HUDEP-2 (cell line): ENCODE measurements at regions not wholly inside any gene's neighbourhood (a gene's known extent, or its start where the extent isn't known, plus 50 kb on each side); places are given as distances from the start of the nearest gene placed in this dataset.
A peak's percentile ranks its signal among the peaks of the same experiment; 100 is the strongest.
"Not testable (repeated sequence)": the region's sequence is repeated elsewhere in the genome, so short reads cannot be mapped to it uniquely, and the experiment has no call there.

Experiments used
- DNase-seq, 76 experiments: peaks; one replicate each; lab custom pipeline; 2025; ENCODE audit not compliant: unreplicated experiment in 76 of 76; lab: John Stamatoyannopoulos, UW

DNA sequence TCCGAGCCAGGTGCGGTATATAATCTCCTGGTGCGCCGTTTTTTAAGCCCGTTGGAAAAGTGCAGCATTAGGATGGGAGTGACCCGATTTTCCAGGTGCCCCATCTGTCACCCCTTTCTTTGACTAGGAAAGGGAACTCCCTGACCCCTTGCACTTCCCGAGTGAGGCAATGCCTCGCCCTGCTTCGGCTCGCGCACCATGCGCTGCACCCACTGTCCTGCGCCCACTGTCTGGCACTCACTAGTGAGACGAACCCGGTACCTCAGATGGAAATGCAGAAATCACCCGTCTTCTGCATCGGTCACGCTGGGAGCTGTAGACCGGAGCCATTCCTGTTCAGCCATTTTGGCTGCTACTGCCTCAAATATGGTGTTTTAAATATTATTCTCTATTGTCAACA lies 198.0 kb downstream of the MEIS1 start:
- not testable (repeated sequence) for DNase-seq

- no peak for DNase-seq
Observed at GRCh38 chr2:66633631-66634030, 198.7 kb downstream of the MEIS1 start.

DNA sequence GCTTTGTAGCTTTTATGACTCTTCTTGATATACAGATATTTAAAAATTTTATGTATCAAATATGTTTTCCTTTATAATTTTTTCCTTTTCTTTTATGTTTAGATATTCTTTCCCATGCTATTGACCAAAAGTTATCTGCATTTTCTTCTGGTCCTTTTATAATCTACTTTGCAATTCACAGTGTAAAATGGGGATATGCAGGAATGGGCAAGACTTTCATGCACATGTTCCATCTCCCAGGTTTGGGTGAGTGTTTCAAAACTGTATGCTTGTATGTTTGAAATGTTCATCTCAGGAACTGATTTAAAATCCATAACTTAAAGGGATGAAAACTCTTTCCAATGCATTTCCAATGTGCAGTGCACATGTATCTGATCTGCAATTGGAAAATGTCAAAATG lies 199.9 kb downstream of the MEIS1 start:
- DNase-seq = no peak

DNA sequence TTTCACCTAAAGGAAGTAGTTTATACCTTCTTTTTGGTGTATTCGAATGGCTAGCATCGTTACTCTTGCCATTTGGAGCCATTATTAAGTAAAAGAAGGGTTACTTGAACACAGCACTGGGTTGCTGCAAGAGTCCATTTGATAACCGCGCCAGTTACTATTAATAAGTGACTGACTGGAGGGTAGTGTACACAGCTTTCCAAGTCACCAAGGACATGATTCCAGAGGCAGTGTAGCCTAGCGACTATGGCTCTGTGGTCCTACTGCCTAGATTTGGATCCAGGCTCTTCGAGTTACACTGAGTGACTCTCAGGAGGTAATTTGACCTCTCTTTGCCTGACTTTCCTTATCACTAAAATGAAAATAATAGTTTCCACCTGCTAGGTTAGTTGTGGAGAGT lies 206.8 kb downstream of the MEIS1 start:
- DNase-seq = no peak

- DNase-seq = not testable (repeated sequence)
Observed at GRCh38 chr2:66648081-66648480, 213.2 kb downstream of the MEIS1 start.

DNA sequence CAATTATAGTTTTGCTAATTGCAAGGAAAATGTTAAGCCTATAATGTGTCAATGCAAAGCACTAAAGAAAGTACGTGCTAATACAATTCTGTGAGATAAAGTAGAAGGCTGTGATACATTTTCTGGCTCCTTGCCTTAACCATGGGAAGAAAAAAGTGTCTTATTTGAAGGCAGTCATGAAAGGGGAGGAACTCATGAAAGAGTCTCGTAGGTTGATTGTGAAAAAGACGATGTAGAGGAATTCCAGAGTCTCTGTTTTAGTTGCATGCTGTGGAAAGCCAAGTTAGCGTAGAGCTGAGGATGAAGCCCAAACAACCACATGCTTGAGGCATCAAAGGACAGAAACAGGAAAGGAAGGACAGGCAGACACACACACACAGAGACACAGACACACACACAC lies 214.1 kb downstream of the MEIS1 start:
- no peak for DNase-seq

GRCh38 chr2:66651295-66651694 lies 216.4 kb downstream of the MEIS1 start:
- DNase-seq = no peak

DNA sequence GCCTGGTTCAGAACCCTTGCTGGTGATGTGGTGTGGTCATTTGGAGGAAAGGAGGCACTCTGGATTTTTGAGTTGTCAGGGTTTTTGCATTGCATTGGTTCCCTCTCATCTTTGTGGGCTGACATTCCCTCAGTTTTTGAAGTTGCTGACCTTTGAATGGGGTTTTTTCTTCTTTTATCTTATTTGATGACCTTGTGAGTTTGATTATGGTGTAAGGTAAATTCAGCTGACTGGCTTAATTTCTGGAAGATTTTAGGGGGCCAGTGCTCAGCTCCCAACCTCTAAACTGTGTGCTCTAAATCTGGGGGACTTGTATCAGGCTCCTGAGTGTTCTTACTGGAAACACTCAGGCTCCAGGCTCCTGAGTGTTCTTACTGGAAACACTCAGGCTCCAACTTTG lies 225.9 kb downstream of the MEIS1 start:
- DNase-seq = no peak

DNA sequence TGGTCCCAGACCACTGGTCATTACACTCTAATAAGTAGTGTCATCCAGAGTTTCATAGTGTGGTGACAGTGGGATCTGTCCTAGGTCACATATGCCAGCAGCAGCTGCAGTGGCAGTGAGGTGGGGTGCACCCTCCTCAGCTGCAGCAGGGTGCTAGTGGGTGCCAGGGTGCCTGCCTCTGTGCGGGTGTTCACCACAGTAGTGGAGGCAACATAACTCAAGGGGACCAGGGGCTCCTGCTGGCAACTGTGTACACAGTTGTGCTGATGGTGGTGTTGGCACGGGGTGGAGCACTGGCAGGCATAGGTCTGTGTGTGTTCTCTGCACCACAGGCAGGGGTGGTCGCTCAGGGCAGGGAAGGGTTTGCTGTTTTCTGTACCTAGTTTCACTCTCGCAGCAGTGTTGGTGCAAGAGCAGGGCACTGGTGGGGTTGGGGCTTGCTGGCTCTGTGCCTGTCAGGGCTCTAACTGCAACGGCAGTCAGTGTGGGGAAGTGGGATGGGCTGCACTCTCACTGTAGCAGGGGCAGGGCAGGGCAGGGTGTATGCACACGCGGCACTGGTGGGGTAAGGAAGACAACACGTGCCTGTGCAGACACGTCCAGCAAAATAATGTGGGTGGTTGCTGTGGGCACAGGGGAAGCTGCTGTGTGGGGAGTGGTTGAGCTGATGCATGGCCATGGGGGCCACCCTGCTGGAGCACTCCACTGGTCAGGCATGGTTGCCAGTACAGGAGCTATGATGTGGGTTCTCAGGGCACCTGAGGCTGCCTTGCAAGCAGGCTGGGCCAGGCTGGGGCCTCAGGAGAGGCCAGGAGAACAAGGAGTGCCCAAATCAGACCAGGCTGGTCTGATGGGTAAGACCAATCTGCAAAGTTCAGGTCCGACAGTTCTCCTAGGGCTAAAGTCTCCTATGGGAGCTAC lies 226.6 kb downstream of the MEIS1 start:
- DNase-seq = no peak

DNA sequence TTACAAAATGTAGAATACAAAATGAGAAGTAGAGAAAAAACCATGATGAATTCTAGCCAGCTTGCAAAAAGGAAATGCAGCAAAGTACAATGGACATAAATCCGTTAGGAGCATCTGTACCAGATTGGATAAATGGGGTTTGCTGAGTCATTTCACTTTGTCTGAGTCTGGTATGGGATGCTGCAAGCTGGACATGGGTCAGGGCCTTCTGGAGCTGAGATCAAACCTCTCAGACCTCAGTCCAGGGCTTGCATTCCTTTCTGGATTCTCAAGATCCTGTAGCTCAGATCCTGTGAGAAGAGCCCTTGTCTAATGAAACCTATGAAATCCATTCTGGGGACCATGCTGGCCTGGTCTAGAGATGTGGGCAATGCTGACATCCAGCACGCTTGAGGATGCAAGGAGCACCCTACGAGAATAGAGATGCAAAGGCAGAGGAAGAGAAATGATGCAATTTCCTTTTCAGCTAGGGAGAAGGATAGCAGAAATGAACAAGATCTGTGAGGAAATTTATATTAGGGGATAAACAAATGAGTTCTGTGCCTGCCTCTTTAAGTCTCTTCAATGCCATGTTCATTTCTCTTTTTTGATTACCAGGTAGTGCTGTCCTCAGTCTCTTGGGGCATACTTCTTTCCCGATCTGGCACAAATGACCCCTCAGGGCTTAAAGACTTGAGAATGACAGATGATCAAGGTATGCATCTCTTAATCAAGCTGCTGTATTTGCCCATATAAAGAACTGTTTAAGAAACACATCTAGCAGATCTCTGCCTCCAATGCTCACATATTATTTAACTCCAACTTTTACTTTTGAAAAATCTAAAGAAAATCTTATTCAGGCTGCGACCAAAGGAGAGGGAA lies 230.4 kb downstream of the MEIS1 start:
- no peak for DNase-seq

- no peak for DNase-seq
Observed at GRCh38 chr2:66667301-66667700, 232.4 kb downstream of the MEIS1 start.

DNA sequence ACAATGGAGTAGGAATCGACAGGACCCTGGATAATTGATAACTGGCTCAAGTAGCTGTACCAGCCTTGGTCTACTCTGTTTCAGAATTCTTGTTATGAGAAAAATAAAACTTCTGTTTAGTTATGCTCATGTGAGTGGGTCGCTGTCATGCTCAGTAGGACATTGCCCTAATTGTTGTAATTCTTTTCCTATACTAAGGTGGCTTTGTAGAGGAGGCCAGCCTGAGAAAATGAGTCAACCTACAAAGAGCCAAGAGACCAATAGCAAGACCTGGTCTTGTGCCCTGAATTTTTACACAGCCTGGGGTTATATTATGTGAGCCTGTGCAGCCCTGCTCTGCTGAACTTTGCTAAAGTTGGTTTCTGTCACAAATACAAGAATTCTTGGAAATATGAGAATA lies 238.4 kb downstream of the MEIS1 start:
- no peak for DNase-seq

- no peak for DNase-seq
Observed at GRCh38 chr2:66674087-66674486, 239.2 kb downstream of the MEIS1 start.

GRCh38 chr2:66675591-66675990 lies 240.7 kb downstream of the MEIS1 start:
- no peak for DNase-seq

DNA sequence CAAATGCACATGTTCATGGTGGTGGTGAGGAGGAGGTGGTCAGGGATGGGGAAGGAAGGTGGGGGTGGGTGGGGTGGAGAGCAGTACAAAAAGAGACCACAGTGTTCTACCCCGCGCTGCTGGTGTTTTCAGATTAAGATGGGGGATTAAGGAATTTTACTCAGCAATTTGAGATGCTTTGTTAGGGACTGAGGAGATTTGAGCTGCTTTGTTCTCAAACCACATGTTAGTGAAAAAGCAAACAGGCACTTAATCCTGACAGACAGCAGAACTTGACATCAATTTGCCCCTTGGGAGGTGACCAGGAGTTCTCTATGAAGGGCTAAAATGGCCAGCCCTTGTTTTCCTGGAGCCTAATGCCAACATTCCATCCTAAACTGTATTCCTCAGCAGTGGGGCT lies 244.5 kb downstream of the MEIS1 start:
- DNase-seq = no peak

DNA sequence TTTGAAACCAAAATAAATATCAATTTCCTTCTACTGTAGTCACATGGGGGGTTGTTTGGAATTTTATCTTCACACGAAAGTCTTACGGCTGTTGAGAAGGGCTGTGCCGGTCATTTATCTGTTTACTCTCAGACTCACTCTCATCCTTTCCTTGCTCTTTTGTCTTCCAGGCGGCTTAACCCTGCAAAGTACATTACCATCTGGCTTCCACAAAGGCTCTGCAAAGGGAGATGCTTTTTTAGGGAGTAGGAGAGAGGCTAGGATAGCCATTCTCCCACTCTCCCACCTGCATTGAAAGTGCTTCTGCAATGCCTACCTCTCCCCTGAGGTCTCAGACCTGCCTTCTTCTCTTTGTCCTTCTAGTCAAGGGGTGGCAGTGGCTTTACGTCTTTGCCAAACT lies 247.6 kb downstream of the MEIS1 start:
- DNase-seq = peak in 1 of 76 experiments; percentile 0

GRCh38 chr2:66683064-66683463 lies 248.1 kb downstream of the MEIS1 start:
- no peak for DNase-seq

GRCh38 chr2:66683599-66683998 lies 248.7 kb downstream of the MEIS1 start:
- no peak for DNase-seq

DNA sequence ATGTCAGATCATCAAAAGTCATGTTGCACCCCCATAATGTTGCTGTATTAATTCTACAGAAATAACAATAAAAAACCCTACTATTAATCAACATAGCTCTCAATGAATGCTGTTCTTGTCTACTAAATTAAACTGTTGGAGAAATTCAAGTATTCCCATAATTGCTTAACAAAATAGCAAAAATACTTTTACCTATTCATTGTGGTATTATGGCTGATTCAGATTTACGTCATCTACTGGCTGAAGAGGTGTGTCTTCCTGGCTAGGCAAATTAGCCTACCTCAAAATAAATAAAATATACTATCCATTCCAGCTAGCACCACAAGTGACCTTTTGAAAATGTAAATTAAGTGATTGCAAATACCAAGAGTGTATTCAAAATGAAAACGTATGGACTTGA lies 249.4 kb downstream of the MEIS1 start:
- DNase-seq = no peak

DNA sequence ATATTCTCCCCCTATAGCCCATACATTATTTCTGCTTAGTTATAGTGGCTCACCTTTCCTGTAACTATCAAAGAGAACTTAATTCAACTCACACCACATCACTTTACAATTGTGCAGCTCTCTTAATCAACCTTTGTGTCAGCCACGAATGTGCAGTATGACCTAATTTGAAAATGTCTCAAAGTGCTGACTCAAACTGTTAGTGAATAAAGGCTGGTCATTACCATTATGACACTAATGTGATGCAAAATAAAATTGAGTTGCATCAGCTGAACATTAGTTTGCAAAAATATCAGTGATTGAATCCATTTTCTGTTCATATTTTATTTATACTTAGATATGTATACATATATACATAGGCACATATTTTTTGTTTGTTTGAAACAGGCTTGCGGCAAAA lies 251.8 kb downstream of the MEIS1 start:
- no peak for DNase-seq

- DNase-seq = no peak
Observed at GRCh38 chr2:66688951-66689350, 254.0 kb downstream of the MEIS1 start.
